ENCODE measurements at regions not wholly inside any gene's neighbourhood (a gene's known extent, or its start where the extent isn't known, plus 50 kb on each side); places are given as distances from the start of the nearest gene placed in this dataset.
"Not testable (repeated sequence)": the region's sequence is repeated elsewhere in the genome, so short reads cannot be mapped to it uniquely, and the experiment has no call there.

GRCh38 chr2:106284255-106284654 is 90.2 kb upstream of the UXS1 start:
- in situ Hi-C loops (cut with MboI; ENCODE audit: low pct_unique_long_range_greater_than_20kb, low sequenced_read_pairs, unreplicated experiment): no loop called here
- TF ChIP-seq CTCF (IDR thresholded peaks at IDR 0.05; ENCODE audit: extremely low read depth, insufficient read depth, missing control alignments): no peak
- no peak for DNase-seq (ENCODE audit: low spot score)

DNA sequence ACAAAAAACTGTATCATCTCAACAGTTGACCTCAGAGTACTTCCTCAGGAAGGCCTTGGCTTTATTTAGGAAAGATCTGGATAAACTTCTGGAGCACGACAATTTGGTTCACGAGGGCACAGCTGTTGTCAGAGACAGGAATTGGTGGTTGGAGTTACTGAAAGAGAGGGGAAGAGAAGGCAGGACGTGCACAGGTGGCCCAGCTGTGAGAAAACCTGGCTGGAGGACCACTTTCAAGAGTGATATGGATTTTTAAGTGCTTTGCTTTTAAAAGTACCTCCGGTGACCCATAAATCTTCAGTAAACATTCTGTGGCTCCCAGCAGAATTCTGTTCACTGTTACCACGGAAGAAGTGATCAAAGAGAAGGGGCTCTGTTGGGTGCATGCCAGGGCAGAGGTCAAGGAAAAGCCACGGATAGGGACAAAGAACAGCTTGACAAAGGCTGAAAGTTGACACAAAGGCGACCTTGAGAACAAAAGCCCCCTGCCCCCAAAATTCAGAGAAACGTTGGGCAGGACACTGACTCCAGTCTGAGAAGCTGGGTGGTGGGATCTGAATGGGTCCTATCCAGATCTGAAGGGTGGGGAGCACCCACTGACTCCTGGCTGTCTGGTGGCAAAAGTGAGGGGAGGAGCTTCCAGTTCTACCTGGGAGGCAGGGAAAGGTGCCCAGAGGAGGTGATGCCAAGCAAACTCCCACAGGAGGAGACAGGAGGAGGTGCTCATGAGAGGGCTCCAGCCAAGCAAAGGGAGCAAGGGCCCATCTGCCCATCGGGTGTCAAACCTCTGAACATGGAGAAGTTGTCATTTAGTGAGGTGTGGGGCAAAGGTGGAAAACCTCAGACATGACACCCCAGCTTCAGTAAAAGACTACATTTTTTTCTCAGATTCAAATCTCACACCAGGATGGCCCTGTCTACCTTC is 89.4 kb upstream of the UXS1 start:
- in situ Hi-C loops (cut with MboI; ENCODE audit: low pct_unique_long_range_greater_than_20kb, low sequenced_read_pairs, unreplicated experiment); DNase-seq (ENCODE audit: low spot score): not testable (repeated sequence)

- TF ChIP-seq CTCF (IDR thresholded peaks at IDR 0.05; ENCODE audit: extremely low read depth, insufficient read depth, missing control alignments): no peak
- in situ Hi-C loops (cut with MboI; ENCODE audit: low pct_unique_long_range_greater_than_20kb, low sequenced_read_pairs, unreplicated experiment): no loop called here
- DNase-seq (ENCODE audit: low spot score): no peak
Measured at GRCh38 chr2:106282462-106283170, 88.5 kb upstream of the UXS1 start.

DNA sequence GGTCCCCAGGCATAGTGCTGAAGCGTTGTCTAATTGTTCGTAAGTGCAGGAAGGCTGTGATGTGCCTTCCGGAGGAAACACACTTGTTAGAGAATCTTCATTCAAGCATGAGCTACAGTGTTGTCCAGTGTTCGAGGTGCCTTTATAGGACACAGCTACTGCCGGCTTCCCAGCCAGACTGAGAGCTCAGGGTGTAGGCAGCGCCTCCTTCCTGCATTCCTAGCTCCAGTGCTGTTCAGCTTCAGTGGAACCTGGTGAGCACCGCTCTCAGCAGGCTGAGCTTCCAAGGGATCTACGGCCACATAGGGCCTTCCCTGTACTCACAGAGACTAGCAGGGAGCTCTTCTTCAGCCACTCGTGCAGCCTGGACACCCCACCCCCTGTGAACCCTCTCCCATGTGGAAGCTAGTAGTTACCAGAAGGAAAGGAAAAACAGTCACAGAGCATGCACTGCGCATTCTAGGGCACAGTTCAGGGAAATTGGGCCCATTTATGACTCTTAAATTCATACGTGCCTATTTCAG is 87.9 kb upstream of the UXS1 start:
- in situ Hi-C loops (cut with MboI; ENCODE audit: low pct_unique_long_range_greater_than_20kb, low sequenced_read_pairs, unreplicated experiment); DNase-seq (ENCODE audit: low spot score): not testable (repeated sequence)

DNA sequence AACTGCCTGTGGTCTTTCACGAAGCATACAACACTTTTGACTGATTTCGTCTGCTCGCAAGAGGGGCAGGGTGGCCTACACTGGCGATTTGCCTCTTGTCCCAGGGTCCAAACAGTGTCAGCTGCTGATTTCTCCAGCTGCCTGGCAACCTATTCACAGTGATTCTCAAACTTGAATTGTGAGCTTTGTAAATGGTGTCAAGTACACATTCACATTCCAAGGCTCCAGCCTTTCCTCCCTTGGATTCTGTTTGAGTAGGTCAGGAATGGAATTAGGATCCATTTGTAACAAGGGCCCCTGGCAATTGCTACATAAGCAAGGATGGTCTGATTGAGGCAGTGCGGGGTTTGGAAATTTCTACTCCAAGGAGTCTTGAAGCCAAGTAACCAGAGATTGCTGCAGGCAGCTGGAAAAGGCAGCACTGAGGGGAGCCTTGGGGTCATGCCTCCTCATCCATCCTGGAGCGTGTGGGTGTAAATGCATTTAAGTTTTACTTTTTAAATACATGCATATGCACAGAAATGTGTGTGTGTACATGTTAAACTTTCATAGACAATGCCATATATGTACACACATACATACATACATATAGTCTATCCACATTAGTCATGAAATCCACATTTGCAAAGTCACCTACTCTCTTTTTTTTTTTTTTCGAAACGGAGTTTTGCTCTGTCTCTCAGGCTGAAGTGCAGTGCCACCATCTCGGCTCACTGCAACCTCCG is 86.8 kb upstream of the UXS1 start:
- no peak for TF ChIP-seq CTCF (IDR thresholded peaks at IDR 0.05; ENCODE audit: extremely low read depth, insufficient read depth, missing control alignments)
- no peak for DNase-seq (ENCODE audit: low spot score)
- in situ Hi-C loops (cut with MboI; ENCODE audit: low pct_unique_long_range_greater_than_20kb, low sequenced_read_pairs, unreplicated experiment): no loop called here

DNA sequence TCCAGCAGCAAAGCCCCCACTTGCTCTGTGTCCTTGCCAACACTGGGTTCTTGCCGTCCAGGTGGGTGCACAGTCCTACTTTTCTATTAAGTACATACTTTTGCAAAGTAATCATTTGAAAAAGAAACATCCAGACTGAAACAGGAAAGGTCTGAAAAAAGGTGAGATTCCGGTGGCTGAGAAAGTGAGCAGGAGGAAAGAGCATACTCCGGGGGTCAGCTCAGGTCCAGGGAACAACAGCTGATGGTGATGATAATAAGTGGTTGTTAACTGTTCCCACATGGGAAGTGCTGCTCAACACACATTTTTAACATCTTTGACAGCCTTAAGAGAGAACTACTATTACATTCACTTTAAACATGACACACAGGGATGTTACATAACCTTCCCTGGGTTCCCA is 86.1 kb upstream of the UXS1 start:
- TF ChIP-seq CTCF (IDR thresholded peaks at IDR 0.05; ENCODE audit: extremely low read depth, insufficient read depth, missing control alignments): no peak
- in situ Hi-C loops (cut with MboI; ENCODE audit: low pct_unique_long_range_greater_than_20kb, low sequenced_read_pairs, unreplicated experiment): no loop called here
- DNase-seq (ENCODE audit: low spot score): no peak

- TF ChIP-seq CTCF (IDR thresholded peaks at IDR 0.05; ENCODE audit: extremely low read depth, insufficient read depth, missing control alignments): no peak
- in situ Hi-C loops (cut with MboI; ENCODE audit: low pct_unique_long_range_greater_than_20kb, low sequenced_read_pairs, unreplicated experiment): no loop called here
- no peak for DNase-seq (ENCODE audit: low spot score)
Measured at GRCh38 chr2:106278112-106278876, 84.2 kb upstream of the UXS1 start.
